H1 (cell line): ENCODE measurements at regions not wholly inside any gene's neighbourhood (a gene's known extent, or its start where the extent isn't known, plus 50 kb on each side); places are given as distances from the start of the nearest gene placed in this dataset.

Source experiments
- CBX8 ChIP-seq: fragments of 300-800, 300-1000 bp; sonication (generic); IDR thresholded peaks from 2 replicates; pipeline ENCODE4 v1.7.1; 2016; ENCODE audit warnings: low read depth, low read length, borderline replicate concordance
- EZH2 ChIP-seq: fragments of 200-600 bp; sonication (generic); IDR thresholded peaks from 2 replicates; pipeline ENCODE4 v1.7.1; 2012; ENCODE audit warnings: low read depth, mild to moderate bottlenecking, moderate library complexity, low read length, inconsistent platforms; ENCODE audit not compliant: severe bottlenecking
- MAFK ChIP-seq: IDR thresholded peaks from 2 replicates; pipeline ENCODE4 v1.6.1; 2012; ENCODE audit warnings: low read depth, mild to moderate bottlenecking, improper control_type of control experiment, low read length
- RAD21 ChIP-seq, 2 experiments: IDR thresholded peaks in 1 of 2; conservative IDR thresholded peaks in 1 of 2; 2 replicates each; pipeline ENCODE4 v1.6.1; 2011; ENCODE audit warnings: low read depth in 2 of 2, low read length in 2 of 2, improper control_type of control experiment in 1 of 2, inconsistent platforms in 1 of 2, mild to moderate bottlenecking in 1 of 2, moderate library complexity in 1 of 2
- RFX5 ChIP-seq: IDR thresholded peaks from 2 replicates; pipeline ENCODE4 v1.6.1; 2011; ENCODE audit warnings: low read depth, low read length, improper control_type of control experiment, borderline replicate concordance
- TEAD4 ChIP-seq: IDR thresholded peaks from 2 replicates; pipeline ENCODE4 v1.6.1; 2012; ENCODE audit warnings: low read depth, low read length, inconsistent platforms, mixed read lengths
- ZNF274 ChIP-seq: IDR thresholded peaks from 2 replicates; pipeline ENCODE4 v1.7.0; 2012; ENCODE audit warnings: low read length, borderline replicate concordance; ENCODE audit errors: extremely low read depth
- TF ChIP-seq, protein P1 (sequence below), 3 experiments: IDR thresholded peaks; 1 replicate in 2 of 3; 2 replicates in 1 of 3; pipeline versions ENCODE4 v1.5.1 to v1.6.1; 2011; ENCODE audit warnings: low read length in 3 of 3, mild to moderate bottlenecking in 3 of 3, inconsistent platforms in 2 of 3, low read depth in 1 of 3, moderate library complexity in 1 of 3; ENCODE audit not compliant: insufficient read depth in 1 of 3; ENCODE audit errors: control extremely low read depth in 1 of 3
- TF ChIP-seq, protein P2 (sequence below): IDR thresholded peaks from 2 replicates; pipeline ENCODE4 v1.6.1; 2011; ENCODE audit warnings: low read length, improper control_type of control experiment
- TF ChIP-seq, protein P3 (sequence below): fragments of 300-600 bp; sonication (generic); IDR thresholded peaks from 2 replicates; pipeline ENCODE4 v1.7.1; 2012; ENCODE audit warnings: low read length, moderate library complexity, mild to moderate bottlenecking, inconsistent platforms; ENCODE audit not compliant: insufficient replicate concordance

DNA sequence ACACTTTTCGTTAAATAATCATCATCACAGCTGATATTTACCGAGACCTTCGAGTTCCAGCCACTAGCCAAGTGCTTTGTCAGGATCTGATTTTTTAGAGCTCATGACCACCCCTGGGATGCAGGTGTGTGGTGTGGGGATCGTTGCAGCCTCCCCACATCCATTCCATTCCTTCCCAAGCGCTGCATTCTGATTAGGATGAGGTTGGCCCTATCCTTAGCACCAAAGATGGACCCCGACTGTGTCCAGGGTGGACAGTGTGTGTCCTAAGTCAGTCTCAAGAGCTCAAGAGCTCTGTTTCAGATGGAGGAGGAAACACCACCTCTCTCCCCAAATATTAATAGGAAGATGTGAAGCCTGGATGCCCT lies 74.1 kb downstream of the PSMG1 start:
- TF ChIP-seq, protein P1, sequence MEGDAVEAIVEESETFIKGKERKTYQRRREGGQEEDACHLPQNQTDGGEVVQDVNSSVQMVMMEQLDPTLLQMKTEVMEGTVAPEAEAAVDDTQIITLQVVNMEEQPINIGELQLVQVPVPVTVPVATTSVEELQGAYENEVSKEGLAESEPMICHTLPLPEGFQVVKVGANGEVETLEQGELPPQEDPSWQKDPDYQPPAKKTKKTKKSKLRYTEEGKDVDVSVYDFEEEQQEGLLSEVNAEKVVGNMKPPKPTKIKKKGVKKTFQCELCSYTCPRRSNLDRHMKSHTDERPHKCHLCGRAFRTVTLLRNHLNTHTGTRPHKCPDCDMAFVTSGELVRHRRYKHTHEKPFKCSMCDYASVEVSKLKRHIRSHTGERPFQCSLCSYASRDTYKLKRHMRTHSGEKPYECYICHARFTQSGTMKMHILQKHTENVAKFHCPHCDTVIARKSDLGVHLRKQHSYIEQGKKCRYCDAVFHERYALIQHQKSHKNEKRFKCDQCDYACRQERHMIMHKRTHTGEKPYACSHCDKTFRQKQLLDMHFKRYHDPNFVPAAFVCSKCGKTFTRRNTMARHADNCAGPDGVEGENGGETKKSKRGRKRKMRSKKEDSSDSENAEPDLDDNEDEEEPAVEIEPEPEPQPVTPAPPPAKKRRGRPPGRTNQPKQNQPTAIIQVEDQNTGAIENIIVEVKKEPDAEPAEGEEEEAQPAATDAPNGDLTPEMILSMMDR (IDR thresholded peaks at IDR 0.05; ENCODE audit: control extremely low read depth in 1 of 3, insufficient read depth in 1 of 3, low read depth in 1 of 3, low read length in 3 of 3): no peak
- TF ChIP-seq TEAD4 (no peak), CBX8 (no peak), MAFK (no peak), RFX5 (no peak), RAD21 (IDR thresholded peaks at IDR 0.05 in 1 of 2, conservative IDR thresholded peaks at IDR 0.05 in 1 of 2; ENCODE audit: low read depth in 2 of 2, low read length in 2 of 2) (no peak), ZNF274 (no peak), EZH2 (no peak)
- TF ChIP-seq, protein P2, sequence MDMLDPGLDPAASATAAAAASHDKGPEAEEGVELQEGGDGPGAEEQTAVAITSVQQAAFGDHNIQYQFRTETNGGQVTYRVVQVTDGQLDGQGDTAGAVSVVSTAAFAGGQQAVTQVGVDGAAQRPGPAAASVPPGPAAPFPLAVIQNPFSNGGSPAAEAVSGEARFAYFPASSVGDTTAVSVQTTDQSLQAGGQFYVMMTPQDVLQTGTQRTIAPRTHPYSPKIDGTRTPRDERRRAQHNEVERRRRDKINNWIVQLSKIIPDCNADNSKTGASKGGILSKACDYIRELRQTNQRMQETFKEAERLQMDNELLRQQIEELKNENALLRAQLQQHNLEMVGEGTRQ: no peak
- TF ChIP-seq, protein P3, sequence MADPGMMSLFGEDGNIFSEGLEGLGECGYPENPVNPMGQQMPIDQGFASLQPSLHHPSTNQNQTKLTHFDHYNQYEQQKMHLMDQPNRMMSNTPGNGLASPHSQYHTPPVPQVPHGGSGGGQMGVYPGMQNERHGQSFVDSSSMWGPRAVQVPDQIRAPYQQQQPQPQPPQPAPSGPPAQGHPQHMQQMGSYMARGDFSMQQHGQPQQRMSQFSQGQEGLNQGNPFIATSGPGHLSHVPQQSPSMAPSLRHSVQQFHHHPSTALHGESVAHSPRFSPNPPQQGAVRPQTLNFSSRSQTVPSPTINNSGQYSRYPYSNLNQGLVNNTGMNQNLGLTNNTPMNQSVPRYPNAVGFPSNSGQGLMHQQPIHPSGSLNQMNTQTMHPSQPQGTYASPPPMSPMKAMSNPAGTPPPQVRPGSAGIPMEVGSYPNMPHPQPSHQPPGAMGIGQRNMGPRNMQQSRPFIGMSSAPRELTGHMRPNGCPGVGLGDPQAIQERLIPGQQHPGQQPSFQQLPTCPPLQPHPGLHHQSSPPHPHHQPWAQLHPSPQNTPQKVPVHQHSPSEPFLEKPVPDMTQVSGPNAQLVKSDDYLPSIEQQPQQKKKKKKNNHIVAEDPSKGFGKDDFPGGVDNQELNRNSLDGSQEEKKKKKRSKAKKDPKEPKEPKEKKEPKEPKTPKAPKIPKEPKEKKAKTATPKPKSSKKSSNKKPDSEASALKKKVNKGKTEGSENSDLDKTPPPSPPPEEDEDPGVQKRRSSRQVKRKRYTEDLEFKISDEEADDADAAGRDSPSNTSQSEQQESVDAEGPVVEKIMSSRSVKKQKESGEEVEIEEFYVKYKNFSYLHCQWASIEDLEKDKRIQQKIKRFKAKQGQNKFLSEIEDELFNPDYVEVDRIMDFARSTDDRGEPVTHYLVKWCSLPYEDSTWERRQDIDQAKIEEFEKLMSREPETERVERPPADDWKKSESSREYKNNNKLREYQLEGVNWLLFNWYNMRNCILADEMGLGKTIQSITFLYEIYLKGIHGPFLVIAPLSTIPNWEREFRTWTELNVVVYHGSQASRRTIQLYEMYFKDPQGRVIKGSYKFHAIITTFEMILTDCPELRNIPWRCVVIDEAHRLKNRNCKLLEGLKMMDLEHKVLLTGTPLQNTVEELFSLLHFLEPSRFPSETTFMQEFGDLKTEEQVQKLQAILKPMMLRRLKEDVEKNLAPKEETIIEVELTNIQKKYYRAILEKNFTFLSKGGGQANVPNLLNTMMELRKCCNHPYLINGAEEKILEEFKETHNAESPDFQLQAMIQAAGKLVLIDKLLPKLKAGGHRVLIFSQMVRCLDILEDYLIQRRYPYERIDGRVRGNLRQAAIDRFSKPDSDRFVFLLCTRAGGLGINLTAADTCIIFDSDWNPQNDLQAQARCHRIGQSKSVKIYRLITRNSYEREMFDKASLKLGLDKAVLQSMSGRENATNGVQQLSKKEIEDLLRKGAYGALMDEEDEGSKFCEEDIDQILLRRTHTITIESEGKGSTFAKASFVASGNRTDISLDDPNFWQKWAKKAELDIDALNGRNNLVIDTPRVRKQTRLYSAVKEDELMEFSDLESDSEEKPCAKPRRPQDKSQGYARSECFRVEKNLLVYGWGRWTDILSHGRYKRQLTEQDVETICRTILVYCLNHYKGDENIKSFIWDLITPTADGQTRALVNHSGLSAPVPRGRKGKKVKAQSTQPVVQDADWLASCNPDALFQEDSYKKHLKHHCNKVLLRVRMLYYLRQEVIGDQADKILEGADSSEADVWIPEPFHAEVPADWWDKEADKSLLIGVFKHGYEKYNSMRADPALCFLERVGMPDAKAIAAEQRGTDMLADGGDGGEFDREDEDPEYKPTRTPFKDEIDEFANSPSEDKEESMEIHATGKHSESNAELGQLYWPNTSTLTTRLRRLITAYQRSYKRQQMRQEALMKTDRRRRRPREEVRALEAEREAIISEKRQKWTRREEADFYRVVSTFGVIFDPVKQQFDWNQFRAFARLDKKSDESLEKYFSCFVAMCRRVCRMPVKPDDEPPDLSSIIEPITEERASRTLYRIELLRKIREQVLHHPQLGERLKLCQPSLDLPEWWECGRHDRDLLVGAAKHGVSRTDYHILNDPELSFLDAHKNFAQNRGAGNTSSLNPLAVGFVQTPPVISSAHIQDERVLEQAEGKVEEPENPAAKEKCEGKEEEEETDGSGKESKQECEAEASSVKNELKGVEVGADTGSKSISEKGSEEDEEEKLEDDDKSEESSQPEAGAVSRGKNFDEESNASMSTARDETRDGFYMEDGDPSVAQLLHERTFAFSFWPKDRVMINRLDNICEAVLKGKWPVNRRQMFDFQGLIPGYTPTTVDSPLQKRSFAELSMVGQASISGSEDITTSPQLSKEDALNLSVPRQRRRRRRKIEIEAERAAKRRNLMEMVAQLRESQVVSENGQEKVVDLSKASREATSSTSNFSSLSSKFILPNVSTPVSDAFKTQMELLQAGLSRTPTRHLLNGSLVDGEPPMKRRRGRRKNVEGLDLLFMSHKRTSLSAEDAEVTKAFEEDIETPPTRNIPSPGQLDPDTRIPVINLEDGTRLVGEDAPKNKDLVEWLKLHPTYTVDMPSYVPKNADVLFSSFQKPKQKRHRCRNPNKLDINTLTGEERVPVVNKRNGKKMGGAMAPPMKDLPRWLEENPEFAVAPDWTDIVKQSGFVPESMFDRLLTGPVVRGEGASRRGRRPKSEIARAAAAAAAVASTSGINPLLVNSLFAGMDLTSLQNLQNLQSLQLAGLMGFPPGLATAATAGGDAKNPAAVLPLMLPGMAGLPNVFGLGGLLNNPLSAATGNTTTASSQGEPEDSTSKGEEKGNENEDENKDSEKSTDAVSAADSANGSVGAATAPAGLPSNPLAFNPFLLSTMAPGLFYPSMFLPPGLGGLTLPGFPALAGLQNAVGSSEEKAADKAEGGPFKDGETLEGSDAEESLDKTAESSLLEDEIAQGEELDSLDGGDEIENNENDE: no peak
